NT2/D1 (cell line): ENCODE measurements at regions not wholly inside any gene's neighbourhood (a gene's known extent, or its start where the extent isn't known, plus 50 kb on each side); places are given as distances from the start of the nearest gene placed in this dataset.

ENCODE experiments used
- SUZ12 ChIP-seq: IDR thresholded peaks from 2 replicates; pipeline ENCODE4 v1.6.1; 2011; ENCODE audit not compliant: insufficient read length, insufficient read depth; ENCODE audit errors: extremely low read depth
- ZNF274 ChIP-seq: IDR thresholded peaks from 2 replicates; pipeline ENCODE4 v1.6.1; 2011; ENCODE audit warnings: mild to moderate bottlenecking, low read depth, low read length

DNA sequence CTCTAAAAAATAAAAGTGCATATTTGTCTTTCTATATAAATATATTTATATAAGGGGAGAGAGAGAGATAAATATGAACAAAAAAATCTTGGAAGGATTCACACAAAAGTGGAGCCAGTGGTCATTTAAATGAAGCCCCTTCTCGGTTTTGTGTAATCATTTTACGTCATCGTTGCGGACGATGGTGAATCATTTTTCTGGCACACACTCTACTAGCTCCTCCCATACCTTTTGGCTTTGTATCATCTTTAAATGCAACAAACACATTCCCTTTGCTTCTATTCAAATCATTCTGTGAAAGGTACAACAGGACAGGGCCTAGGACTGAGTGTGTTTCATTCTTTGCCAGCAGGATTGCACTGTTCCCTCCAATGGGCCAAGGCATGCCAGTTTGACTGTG is 186.8 kb downstream of the TGFB2 start:
- no peak for TF ChIP-seq ZNF274
- TF ChIP-seq SUZ12, result no peak
